Progenitor cell of endocrine pancreas (in vitro differentiated cells): ENCODE measurements at regions not wholly inside any gene's neighbourhood (a gene's known extent, or its start where the extent isn't known, plus 50 kb on each side); places are given as distances from the start of the nearest gene placed in this dataset.

ENCODE experiments used
- DNase-seq: peaks from one replicate; pipeline ENCODE4 v3.0.0; 2021; ENCODE audit warnings: low spot score; ENCODE audit not compliant: unreplicated experiment
- H3K27ac Mint-ChIP-seq: 2 replicates; pipeline ENCODE4 v1.8.0; 2021; ENCODE audit warnings: mild to moderate bottlenecking, moderate library complexity, mixed read lengths
- H3K27me3 Mint-ChIP-seq: 2 replicates; pipeline ENCODE4 v1.8.0; 2021; ENCODE audit warnings: mixed read lengths
- H3K36me3 Mint-ChIP-seq: 2 replicates; pipeline ENCODE4 v1.8.0; 2022; ENCODE audit warnings: mixed read lengths; ENCODE audit not compliant: insufficient read depth
- H3K4me1 Mint-ChIP-seq: 2 replicates; pipeline ENCODE4 v1.8.0; 2021; ENCODE audit warnings: low read depth, mixed read lengths
- H3K4me3 Mint-ChIP-seq: 2 replicates; pipeline ENCODE4 v1.8.0; 2021; ENCODE audit warnings: low read depth, mild to moderate bottlenecking, moderate library complexity, mixed read lengths
- H3K9me3 Mint-ChIP-seq: 2 replicates; pipeline ENCODE4 v1.8.0; 2021; ENCODE audit warnings: low read depth, mixed read lengths
- TF ChIP-seq, protein P1 (sequence below): fragments of 200-600 bp; sonication (generic); IDR thresholded peaks from one replicate; pipeline ENCODE4 v1.5.0; 2021; ENCODE audit warnings: antibody characterized with exemption, mild to moderate bottlenecking; ENCODE audit not compliant: unreplicated experiment

DNA sequence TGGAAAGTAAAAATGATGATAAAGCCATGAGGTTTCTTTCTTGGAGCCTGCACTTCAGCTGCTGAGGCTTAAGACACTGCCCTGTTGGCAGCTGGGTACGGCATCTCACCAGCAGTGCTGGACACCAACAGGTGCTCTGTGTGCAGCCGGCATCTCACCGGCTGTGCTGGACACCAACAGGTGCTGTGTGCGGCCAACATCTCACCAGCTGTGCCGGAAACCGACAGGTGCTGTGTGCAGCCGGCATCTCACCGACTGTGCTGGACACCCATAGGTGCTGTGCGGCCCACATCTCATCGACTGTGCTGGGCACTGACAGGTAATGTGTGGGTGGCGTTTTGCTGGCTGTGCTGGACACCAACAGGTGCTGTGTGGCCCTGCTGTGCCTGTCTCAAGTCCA, 190.8 kb downstream of the TMEM18 start:
- no peak overlapping the region for H3K27ac Mint-ChIP-seq
- H3K27me3 Mint-ChIP-seq: peaks cover 6% of the 10 kb centered on the region
- H3K4me3 Mint-ChIP-seq: no peak overlapping the region
- TF ChIP-seq, protein P1, sequence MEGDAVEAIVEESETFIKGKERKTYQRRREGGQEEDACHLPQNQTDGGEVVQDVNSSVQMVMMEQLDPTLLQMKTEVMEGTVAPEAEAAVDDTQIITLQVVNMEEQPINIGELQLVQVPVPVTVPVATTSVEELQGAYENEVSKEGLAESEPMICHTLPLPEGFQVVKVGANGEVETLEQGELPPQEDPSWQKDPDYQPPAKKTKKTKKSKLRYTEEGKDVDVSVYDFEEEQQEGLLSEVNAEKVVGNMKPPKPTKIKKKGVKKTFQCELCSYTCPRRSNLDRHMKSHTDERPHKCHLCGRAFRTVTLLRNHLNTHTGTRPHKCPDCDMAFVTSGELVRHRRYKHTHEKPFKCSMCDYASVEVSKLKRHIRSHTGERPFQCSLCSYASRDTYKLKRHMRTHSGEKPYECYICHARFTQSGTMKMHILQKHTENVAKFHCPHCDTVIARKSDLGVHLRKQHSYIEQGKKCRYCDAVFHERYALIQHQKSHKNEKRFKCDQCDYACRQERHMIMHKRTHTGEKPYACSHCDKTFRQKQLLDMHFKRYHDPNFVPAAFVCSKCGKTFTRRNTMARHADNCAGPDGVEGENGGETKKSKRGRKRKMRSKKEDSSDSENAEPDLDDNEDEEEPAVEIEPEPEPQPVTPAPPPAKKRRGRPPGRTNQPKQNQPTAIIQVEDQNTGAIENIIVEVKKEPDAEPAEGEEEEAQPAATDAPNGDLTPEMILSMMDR: no peak
- peaks cover 2% of the 10 kb centered on the region for H3K4me1 Mint-ChIP-seq
- H3K9me3 Mint-ChIP-seq: no peaks in the 10 kb centered on the region
- no peaks in the 10 kb centered on the region for H3K36me3 Mint-ChIP-seq
- no peak for DNase-seq

DNA sequence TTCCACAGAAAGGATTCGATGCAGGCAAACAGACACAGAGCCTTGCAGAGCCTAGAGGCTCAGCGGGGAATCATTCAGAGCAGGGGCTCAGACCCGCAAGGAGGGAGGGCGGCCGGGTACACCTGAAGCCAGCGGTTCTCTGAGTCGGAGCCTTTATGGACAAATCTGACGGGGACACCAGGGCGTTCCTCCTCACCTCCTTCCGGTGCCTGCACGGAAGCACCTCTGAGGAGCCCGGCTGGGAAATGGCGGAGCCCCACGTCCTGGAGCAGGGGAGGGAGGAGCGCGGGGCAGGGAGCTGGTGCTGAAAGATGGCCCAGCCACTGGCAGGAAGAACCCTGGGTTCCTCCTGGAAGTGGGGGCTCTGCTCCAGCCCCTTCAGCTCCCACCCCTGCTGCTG, 193.5 kb upstream of the ALKAL2 start:
- no peak for DNase-seq
- no peaks in the 10 kb centered on the region for H3K9me3 Mint-ChIP-seq
- no peaks in the 10 kb centered on the region for H3K4me1 Mint-ChIP-seq
- TF ChIP-seq, protein P1: no peak
- no peak overlapping the region for H3K27ac Mint-ChIP-seq
- no peaks in the 10 kb centered on the region for H3K36me3 Mint-ChIP-seq
- no peaks in the 10 kb centered on the region for H3K27me3 Mint-ChIP-seq
- no peak overlapping the region for H3K4me3 Mint-ChIP-seq

DNA sequence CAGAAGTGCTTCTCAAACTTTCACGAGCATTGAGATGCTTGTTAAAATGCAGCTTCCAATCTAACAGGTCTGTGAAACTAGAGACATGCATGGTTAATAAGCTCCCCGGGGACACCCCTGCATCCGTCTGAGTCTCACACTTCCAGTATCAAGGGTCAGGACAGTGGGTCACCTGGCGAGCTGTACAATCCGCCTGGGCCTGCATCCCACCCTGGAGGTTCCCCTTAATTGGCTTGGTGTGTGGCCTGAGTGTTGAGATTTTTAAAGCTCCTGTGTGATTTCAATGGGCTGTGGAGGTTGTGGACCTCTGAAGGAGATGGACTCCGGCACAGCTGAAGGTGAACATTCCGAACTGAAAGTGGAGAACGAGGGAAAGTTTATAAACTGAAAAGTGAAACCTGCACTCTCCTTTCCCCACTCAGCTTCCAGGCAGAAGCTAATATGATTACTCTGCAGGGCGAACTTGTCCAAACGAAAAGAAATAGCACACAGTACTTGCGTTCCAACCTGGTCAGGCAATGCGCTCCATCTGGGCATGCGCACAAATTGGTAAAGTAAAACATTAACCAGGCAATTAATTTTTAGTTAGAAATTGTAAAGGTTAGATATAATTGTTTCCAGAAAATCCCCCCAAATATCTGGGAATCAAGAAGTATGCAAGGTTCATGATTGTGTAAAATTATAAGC, 191.7 kb upstream of the ALKAL2 start:
- TF ChIP-seq, protein P1: no peak
- no peak overlapping the region for H3K27ac Mint-ChIP-seq
- no peaks in the 10 kb centered on the region for H3K4me1 Mint-ChIP-seq
- no peaks in the 10 kb centered on the region for H3K27me3 Mint-ChIP-seq
- no peak overlapping the region for H3K4me3 Mint-ChIP-seq
- H3K36me3 Mint-ChIP-seq: no peaks in the 10 kb centered on the region
- peaks cover 7% of the 10 kb centered on the region for H3K9me3 Mint-ChIP-seq
- no peak for DNase-seq

DNA sequence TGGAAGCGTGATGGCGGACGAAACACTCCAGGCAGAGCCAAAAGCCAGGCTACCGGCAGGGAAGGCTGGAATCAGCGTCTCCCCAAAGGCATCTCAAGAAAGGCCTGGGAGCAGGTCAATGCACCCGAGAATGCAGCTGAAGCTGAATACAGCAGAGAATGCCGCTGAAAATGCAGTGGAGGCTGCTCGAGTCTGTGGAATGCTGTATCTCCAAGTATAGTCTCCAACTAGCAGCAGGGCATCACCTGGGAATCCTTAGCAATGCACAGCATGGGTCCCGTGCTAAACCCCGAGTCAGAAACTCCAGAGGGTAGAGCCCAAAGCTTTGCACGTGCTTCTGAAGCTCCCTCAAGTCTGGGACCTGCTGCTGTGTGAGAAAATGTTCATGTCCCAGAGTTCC, 191.1 kb upstream of the ALKAL2 start:
- H3K4me3 Mint-ChIP-seq: no peak overlapping the region

DNA sequence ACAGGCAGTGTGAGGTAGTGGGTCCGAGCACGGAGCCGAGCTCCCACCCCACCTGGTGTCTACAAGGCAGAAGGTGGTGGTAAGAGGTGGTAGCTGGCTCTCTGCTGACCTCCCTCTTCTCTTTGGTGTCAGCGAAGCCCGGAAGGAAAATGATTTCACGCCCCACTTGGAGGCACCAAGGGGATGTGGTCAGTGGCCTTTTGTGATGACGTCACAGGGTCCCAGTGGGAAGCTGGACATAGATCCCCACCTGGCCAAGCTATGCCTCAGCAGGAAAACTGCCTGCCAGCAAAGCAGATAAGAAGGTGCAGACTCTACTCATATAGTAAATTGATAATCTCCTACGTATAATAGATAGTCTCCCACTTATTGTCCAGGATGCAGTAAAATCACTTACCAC, 183.7 kb upstream of the ALKAL2 start:
- TF ChIP-seq, protein P1: no peak

More for the DNA sequence above, 191.1 kb upstream of the ALKAL2 start:
- Mint-ChIP-seq H3K36me3 (no peaks in the 10 kb centered on the region), H3K9me3 (peaks cover 12% of the 10 kb centered on the region), H3K4me1 (no peaks in the 10 kb centered on the region), H3K27ac (no peak overlapping the region), H3K27me3 (no peaks in the 10 kb centered on the region)
- TF ChIP-seq, protein P1: no peak
- no peak for DNase-seq

More for the DNA sequence above, 183.7 kb upstream of the ALKAL2 start:
- Mint-ChIP-seq H3K4me3 (no peak overlapping the region), H3K36me3 (no peaks in the 10 kb centered on the region), H3K27me3 (peaks cover 23% of the 10 kb centered on the region), H3K4me1 (no peaks in the 10 kb centered on the region), H3K9me3 (peaks cover 18% of the 10 kb centered on the region), H3K27ac (no peak overlapping the region)
- no peak for DNase-seq
